NCI-H526 (cell line): ENCODE measurements at regions not wholly inside any gene's neighbourhood (a gene's known extent, or its start where the extent isn't known, plus 50 kb on each side); places are given as distances from the start of the nearest gene placed in this dataset.

Experiments
- DNase-seq, 2 experiments: peaks; one replicate each; lab custom pipeline; 2025; lab: John Stamatoyannopoulos, UW

DNA sequence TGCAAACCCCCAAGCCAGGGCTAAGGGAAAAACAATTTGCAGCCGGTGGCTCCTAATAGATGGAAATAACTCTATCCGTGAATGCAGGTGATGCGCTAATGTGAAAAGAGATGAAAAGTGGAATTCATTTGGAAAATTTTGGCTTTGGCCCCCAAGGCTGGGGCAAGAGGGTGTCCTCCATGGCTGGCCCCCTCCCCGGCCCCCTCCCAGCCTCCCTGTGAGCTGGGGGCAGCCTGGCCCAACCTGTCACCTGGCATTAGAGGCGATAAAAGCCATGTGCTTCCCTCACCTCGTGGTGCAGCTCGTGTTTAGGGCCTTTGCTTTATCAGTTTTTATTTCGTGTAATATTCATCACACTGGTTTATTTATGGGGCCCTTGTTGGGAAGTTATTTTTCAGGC is 267.2 kb downstream of the ENGASE start:
- DNase-seq = no peak

DNA sequence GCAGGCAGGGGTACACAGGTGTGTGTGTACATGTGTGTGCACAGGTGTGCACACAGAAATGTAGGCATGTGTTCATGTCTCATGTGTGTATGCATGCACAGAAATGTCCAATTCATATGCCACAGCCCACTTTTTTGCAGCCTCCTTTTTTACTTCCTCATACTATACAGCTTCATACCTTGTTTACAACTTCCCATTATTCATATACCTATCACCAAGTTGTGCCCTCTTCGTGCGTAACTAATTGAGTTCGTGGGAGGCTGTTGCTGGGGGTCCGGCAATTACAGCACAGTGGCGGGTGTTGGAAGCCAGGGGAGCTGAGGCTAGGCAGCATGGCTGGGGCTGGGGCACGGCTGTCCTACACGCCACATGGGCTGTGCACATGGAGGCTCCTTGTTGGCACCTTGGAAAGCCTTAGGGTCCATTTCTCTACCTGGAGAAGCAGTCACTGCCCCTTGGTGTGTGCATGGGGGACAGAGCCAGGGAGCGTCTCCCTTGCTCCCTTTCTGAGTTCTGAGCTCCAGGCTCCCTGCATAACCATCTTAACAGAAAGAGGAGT is 266.7 kb downstream of the ENGASE start:
- no peak for DNase-seq

DNA sequence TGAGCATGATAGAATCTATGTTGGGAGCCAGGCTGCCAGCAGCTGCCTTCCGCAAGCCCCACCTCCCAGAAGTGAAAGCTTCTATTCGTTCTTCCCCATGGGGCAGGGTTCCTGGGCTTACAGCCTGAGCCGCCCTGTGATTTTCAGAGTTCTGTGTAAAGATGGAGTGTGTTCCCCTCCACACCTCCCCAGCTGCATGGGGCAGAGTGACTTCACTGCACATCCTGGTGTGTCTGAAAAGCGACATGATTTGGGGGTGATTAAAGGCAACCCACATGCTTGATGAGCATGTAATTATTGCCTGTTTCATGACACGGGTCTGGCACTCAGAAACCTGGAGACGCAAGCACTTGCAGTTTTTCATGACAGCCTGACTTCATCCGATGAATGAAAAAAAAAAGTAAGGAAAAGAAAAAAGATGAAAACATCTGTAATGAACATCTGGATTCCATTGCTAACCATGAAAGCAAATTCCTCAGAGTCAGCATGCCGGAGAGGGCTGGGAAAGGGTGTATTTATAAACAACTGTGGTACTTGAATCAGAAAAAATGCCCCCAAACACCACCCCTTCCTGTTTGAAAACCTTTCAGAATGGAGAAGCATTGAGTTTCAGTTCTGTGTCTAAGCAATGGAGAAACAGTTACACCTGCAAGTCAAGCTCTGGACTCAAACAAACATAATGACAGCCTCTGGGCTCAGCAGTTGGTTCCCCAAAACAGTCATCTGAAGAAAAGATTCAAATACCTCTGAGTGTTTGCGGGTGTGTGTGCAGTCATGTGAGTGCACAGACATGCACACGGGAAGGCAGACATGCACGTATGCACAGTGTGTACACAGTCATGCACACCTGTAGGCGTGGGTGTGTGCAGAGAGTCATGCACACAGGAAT is 266.0 kb downstream of the ENGASE start:
- DNase-seq = no peak

- no peak for DNase-seq
Observed at GRCh38 chr17:79339321-79339720, 264.7 kb downstream of the ENGASE start.

GRCh38 chr17:79338604-79339003 is 264.0 kb downstream of the ENGASE start:
- DNase-seq = no peak

DNA sequence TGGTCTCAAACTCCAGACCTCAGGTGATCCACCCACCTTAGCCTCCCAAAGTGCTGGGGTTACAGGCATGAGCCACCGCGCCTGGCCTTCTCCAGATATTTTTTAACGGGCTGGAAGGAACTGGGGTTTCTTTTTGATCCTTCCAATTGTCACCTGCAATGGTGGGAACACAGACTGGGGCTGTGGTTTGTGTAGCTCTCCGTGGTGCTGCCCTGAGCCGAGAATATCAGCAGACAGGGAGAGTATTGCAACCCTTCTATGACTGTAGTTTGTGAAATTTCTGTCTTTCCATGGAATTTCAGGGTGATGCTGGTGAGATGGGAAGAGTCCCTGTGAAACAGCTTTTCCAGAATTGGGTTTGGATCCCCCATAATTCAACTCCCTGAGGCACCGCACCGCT is 263.5 kb downstream of the ENGASE start:
- DNase-seq = no peak

DNA sequence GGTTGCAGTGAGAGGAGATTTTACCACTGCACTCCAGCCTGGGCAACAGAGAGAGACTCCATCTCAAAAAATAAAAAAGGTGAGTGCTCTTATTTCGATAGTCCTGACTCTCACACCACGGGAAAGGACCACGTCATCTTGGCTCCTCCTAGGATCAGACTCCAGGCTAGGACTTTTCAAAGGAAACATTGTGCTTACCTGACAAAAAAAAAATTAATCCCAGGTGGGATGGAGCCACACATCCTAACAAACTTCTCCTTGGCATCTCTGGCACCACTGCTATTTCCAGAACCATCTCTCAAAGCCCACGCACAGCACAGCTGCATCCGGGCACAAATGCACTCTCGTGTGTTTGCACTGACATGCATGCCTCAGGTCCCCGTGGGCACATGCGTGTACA is 262.4 kb downstream of the ENGASE start:
- no peak for DNase-seq

DNA sequence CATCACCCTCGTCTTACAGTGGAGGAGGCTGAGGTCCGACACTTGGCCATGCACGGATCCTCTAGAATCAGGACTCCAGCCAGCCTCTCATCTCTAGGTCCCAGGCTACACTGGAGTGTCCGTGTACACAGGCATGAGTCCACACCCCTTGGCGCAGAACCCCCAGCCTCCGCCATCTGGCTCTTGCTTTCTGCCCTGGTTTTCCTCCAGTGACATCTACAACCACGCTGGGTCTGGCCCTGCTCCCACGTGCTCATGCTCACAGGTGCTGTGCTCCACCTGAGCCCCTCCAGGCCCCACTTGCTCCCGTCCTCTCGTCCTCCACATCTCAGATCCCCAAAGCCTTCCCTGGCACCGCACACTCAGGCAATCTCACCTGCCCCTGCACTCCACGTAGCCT is 260.8 kb downstream of the ENGASE start:
- no peak for DNase-seq

GRCh38 chr17:79332011-79332554 is 257.5 kb downstream of the ENGASE start:
- DNase-seq = no peak

DNA sequence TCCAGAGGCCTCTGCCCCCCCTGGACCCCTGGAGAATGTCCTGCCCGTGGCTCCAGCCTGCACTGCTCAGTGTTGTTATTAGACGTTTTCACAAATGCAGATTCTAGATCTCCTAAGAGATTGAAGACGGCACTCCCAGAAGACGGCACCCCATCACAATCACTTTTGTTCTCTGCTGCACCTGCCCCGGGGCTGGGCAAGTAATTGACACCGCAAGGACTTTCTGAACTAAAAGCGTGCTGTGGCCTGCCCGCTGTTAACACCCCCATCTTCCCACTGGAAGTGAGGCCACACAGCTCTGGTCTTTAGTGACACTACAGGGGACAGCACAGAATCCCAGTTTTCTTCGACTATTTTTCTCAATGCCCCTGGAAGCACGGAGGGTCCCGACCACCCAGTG is 256.9 kb downstream of the ENGASE start:
- no peak for DNase-seq

DNA sequence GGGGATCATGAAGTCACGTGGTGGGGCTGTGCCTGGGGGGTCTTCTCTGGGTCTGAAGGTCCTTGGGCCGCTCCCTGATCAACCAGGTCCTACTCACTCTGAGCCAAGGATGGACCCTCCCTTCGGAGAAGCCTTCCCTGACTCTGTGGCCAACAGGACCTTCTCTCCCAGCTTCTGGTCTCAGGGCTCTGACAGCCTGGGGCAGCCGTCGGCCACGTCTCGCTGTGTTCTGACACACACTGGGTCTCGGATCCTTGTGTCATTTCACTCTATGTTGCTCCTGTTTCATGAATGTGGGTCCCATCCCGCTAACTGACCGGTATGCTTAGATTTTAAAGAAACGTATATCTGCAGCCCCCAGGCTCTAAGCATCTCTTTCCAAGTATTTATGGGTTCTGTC is 256.1 kb downstream of the ENGASE start:
- DNase-seq = no peak

- no peak for DNase-seq
Observed at GRCh38 chr17:79330229-79330628, 255.6 kb downstream of the ENGASE start.

- DNase-seq = no peak
Observed at GRCh38 chr17:79326814-79327213, 252.2 kb downstream of the ENGASE start.

DNA sequence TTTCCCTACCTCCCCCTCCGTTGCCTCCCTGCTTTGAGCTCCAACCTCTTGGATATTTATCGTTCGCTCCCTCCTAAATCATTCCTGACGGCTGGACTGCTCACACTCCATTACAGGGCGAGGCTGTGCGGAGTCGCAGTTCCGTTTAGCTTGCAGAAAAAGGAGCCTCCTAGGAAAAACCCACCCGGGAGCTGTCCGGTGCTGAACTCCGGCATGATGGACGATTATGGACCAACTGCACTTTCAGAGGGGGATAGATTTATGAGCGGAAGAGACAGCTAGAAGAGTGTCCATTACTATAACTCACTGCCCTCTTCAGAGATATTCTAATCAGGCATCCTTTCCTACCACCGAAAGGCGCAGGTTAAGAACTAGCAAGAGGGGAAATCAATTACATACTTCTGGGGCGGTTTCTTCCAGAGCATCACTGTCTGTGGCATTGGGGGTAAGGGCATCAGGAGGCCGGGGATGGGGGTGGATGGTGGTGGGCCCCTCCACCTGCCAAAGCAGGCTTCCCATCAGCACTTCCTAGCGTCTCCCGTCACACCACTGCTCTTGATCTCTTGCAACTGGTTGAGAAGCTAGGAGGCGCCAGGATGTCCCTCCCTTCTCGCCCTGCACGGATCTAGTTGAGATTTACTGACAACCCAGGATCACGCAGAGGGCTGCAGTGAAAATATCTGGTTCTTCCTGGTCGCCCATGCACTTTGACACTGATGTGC is 251.2 kb downstream of the ENGASE start:
- DNase-seq = no peak

GRCh38 chr17:79324194-79324593 is 249.6 kb downstream of the ENGASE start:
- no peak for DNase-seq

DNA sequence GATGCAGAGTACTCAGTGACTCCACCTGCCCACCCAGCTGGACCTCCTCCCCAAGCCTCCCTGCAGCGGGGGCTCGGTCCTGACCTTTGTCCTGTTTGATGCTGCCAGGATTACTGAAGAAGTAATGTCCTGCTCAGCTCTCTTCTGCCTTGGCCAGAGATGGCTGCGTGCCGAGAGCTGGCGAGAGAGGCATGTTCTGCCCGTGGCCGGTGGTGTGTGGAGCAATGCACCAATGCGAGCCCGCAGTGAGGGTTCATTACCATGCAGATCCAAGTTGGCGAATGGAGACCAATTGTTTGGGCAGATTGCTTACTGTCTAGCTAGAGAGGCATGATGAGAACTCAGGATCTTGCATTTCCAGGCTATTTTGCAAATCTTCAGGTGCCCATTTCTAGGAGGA is 248.9 kb downstream of the ENGASE start:
- no peak for DNase-seq

- no peak for DNase-seq
Observed at GRCh38 chr17:79322211-79323123, 247.8 kb downstream of the ENGASE start.

DNA sequence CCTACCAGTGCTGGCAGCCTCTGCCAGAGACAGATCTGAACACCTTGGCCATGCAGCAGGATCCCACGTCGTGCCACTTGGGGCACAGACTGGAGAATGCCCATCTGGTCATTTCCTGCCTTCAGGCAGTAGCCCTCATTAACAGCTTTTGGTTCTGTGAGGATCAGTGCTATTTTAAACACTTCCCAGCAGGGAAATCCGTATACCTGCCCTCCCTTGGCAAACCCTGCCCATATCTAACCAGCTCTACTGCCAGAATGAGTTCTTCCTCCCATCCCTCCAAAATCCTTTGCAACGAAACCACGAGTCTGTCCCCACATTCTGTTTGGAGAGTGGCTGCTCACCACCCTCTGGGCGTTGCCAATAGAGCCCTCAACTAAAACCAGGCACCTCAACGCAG is 245.7 kb downstream of the ENGASE start:
- DNase-seq = no peak

DNA sequence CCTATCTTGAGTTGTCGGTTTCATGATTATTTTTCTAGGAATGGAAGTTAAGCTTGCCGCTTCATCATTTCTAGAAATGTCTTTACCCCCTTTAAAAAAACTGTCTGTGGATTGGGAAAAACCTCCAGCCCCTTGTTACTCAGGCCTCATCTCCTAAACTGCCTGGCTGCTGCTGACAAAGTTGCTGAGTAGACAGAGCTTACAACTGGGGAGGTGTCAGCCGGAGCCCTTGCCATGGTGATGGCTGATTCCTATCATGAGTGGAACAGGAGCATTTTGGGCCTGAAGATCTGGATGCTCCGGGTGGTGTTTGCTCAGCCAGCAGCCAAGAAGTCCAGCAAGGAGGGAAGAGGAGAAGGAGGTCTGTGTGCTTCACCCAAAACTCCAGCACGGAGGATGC is 243.3 kb downstream of the ENGASE start:
- no peak for DNase-seq

GRCh38 chr17:79316805-79317204 is 242.2 kb downstream of the ENGASE start:
- DNase-seq = no peak

- no peak for DNase-seq
Observed at GRCh38 chr17:79315358-79316105, 240.9 kb downstream of the ENGASE start.
